Naive B cell (primary cell): ENCODE measurements at regions not wholly inside any gene's neighbourhood (a gene's known extent, or its start where the extent isn't known, plus 50 kb on each side); places are given as distances from the start of the nearest gene placed in this dataset.
A peak's percentile ranks its signal among the peaks of the same experiment; 100 is the strongest.

ENCODE experiments used
- ATAC-seq, 2 donors: fragments of 150-1000 bp; cut with Tn5 transposase; 2 replicates each; pipeline ENCODE4 v1.10.0; 2021; ENCODE audit warnings: low read depth in 2 of 2, mild to moderate bottlenecking in 2 of 2, moderate library complexity in 2 of 2
- DNase-seq: peaks from one replicate; pipeline ENCODE4 v3.0.0; 2022
- H3K27ac Mint-ChIP-seq, 6 donors: one replicate each; pipeline ENCODE4 v1.8.0; 2020 to 2022; ENCODE audit warnings: mild to moderate bottlenecking in 6 of 6, mixed read lengths in 6 of 6, moderate library complexity in 5 of 6, inconsistent platforms in 2 of 6
- H3K27me3 Mint-ChIP-seq, 3 donors: one replicate each; pipeline ENCODE4 v1.8.0; 2021 to 2022; ENCODE audit warnings: mixed read lengths in 3 of 3, mild to moderate bottlenecking in 1 of 3
- H3K36me3 Mint-ChIP-seq, 2 donors: one replicate each; pipeline ENCODE4 v1.8.0; 2020 to 2022; ENCODE audit warnings: mixed read lengths in 2 of 2, inconsistent platforms in 1 of 2, mild to moderate bottlenecking in 1 of 2
- H3K4me1 Mint-ChIP-seq, 3 donors: one replicate each; pipeline ENCODE4 v1.8.0; 2020 to 2022; ENCODE audit warnings: mixed read lengths in 3 of 3, inconsistent platforms in 1 of 3, mild to moderate bottlenecking in 1 of 3, moderate library complexity in 1 of 3
- H3K4me3 Mint-ChIP-seq, 8 donors: one replicate each; pipeline ENCODE4 v1.8.0; 2020 to 2022; ENCODE audit warnings: mild to moderate bottlenecking in 8 of 8, mixed read lengths in 8 of 8, moderate library complexity in 8 of 8, inconsistent platforms in 2 of 8
- H3K9me3 Mint-ChIP-seq, 7 donors: one replicate each; pipeline ENCODE4 v1.8.0; 2020 to 2022; ENCODE audit warnings: mixed read lengths in 7 of 7, mild to moderate bottlenecking in 5 of 7, inconsistent platforms in 2 of 7, moderate library complexity in 1 of 7

DNA sequence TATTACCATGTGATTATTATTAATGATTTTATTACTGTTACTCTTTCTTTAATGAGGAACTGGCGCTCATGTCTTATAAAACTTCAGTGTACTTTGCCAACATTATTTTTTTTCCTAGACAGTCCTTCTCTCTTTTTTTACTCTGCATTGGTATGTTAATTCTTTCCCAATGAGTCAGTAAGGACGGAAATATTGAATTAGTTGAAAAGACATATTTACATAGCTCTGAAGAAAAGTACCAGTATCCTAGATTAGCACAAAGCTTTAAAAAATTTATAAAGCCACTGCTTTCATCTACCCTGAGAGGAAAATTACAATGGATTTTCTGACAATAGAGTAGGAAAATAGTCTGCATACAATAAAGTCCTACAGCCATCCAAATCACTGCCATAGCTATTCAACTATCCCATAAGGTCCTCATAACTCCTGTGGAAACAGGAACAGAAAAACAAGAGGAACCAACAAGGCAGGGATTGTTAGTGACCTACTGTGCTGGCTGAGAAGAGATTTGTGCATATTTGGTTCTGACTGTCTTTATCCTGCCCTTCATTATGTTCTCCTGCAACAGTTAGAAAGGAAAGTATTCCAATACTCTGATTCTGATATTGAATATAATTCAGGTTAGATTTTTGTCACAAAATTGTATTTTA, 314.4 kb downstream of the AASDHPPT start:
- no peaks in the 10 kb centered on the region for H3K36me3 Mint-ChIP-seq
- no peaks in the 10 kb centered on the region for H3K4me1 Mint-ChIP-seq
- H3K27me3 Mint-ChIP-seq, result no peaks in the 10 kb centered on the region
- no peak overlapping the region for H3K4me3 Mint-ChIP-seq
- ATAC-seq (no peak), DNase-seq (no peak)
- no peak overlapping the region for H3K27ac Mint-ChIP-seq
- peaks cover 9 to 16% (median 11%) of the 10 kb centered on the region in 7 donors for H3K9me3 Mint-ChIP-seq

DNA sequence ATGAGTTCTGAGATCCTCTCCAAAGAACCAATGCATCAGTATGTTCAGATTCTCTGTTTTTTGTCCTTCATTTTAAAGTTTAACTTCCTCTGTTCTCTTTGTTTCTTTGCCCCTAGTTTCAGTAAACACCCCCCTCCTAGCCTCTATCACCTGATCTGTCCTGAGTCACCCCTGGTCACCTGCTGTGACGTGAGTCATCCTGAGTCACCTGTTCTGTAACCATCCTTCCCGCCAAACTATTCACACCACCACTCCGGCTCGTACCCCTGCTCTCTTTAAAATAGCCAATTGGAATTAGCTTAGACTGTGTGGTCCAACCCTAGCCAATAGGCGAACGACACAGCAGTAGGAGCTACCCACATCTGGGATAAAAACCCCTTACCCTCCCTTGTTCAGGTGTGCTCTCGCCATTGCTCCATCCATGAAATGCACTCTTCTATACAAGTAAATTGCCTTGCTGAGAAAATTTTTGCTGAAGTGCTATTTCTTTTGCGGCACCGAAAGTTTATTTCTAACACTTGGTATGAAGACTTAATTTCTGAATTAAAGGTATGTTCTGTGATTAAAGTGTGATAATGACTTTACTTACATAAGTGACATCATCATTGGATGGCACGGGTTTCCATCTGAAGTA, 318.4 kb downstream of the AASDHPPT start:
- ATAC-seq (no peak), DNase-seq (no peak)
- H3K9me3 Mint-ChIP-seq, result peaks cover 2 to 16% (median 9%) of the 10 kb centered on the region in 7 donors
- no peak overlapping the region for H3K4me3 Mint-ChIP-seq
- no peaks in the 10 kb centered on the region for H3K4me1 Mint-ChIP-seq
- no peak overlapping the region for H3K27ac Mint-ChIP-seq
- H3K36me3 Mint-ChIP-seq, result no peaks in the 10 kb centered on the region
- no peaks in the 10 kb centered on the region for H3K27me3 Mint-ChIP-seq

DNA sequence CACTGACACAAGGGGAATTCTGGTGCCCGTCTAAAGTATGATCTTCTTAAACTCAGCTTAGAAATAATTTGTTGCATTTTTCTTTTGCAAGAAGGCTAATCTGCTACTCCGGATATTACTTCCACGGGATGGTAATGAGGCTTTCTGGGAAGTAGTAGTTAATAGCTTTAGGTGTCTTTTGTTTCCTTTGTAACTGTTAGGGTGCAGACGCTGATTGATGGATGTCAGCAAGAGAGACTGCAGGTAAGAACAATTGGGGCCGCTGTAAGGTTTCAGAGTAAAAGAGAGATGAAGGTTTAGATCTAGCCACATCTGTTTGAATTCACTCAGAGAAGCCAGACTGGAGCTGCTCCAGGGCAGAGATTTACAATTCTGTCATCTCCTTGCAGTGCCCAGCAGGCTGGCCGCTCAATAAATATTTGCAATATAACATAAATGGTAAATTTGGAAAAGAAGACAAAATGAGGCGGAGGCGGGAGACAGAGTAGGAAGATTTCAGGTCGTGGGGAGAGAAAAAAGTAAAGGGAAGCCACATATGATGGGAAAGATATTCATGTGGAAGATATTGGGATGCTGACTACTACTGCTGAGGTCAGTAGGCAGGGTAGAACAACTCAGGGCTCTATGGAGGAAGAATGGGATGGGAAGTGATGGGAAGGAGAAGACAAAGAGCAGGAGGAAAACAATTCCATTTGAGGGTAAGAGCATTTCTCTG, 320.5 kb downstream of the AASDHPPT start:
- Mint-ChIP-seq H3K27me3 (no peaks in the 10 kb centered on the region), H3K9me3 (peaks cover 2 to 13% (median 9%) of the 10 kb centered on the region in 7 donors)
- ATAC-seq, result no peak

DNA sequence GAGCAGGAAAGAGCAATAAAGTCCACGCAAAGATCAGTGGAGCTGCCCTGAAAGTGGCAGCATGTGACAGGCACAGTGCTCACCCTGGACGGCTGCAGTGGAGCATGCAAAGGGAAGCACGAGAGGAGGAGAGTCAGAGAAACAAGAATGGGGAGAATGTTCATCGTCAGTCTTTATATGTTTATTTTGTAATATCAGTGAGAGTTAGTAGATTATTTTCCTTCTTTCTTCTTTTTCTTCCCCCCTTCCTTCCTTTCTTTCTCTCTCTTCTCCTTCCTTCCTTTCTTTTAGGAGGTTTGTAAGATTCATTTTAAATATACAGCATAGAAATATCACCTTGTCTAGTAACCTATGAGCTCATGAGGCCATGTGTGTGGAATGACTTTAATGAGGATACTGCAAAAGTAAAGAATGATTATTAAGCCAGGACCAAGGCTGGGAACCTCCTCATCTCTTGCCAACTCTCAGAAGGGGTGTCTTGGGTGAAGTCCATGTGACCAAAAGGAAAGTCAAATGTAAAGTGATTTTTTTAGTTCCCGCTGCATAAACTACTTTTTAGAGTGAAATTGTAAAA, 321.1 kb downstream of the AASDHPPT start:
- no peaks in the 10 kb centered on the region for H3K27me3 Mint-ChIP-seq
- no peak for DNase-seq
- no peak overlapping the region for H3K4me3 Mint-ChIP-seq
- no peaks in the 10 kb centered on the region for H3K36me3 Mint-ChIP-seq
- peaks cover 2 to 13% (median 9%) of the 10 kb centered on the region in 7 donors for H3K9me3 Mint-ChIP-seq
- H3K4me1 Mint-ChIP-seq, result no peaks in the 10 kb centered on the region
- ATAC-seq, result no peak
- H3K27ac Mint-ChIP-seq, result no peak overlapping the region

More for the DNA sequence above, 320.5 kb downstream of the AASDHPPT start:
- Mint-ChIP-seq H3K4me1 (no peaks in the 10 kb centered on the region), H3K36me3 (no peaks in the 10 kb centered on the region), H3K4me3 (no peak overlapping the region), H3K27ac (no peak overlapping the region)
- DNase-seq, result no peak

DNA sequence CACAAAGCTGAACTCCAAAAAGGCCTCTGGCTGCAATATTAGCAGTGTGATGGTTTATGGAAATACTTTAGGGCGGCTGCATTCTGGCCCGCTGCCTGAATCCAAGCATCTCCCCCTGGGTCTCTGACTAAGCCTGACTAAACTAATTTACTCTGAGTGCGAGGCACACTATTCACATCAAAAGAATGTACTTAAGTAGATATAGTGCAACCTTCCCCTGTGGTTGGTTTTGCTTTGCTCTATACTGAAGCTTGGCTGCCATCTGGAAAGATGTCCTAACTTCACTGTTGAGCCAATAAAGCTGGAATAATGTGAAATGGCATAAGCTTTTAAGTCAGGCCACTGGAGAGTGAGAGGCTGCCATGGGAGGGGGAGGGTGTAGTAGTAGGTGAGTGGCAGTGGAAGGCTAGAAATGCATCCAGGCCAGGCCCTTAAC, 321.6 kb downstream of the AASDHPPT start:
- no peak overlapping the region for H3K27ac Mint-ChIP-seq
- no peak for ATAC-seq
- H3K9me3 Mint-ChIP-seq, result peaks cover 2 to 13% (median 9%) of the 10 kb centered on the region in 7 donors
- H3K36me3 Mint-ChIP-seq, result no peaks in the 10 kb centered on the region
- H3K4me1 Mint-ChIP-seq, result no peaks in the 10 kb centered on the region
- H3K4me3 Mint-ChIP-seq, result no peak overlapping the region
- no peaks in the 10 kb centered on the region for H3K27me3 Mint-ChIP-seq
- DNase-seq, result no peak

DNA sequence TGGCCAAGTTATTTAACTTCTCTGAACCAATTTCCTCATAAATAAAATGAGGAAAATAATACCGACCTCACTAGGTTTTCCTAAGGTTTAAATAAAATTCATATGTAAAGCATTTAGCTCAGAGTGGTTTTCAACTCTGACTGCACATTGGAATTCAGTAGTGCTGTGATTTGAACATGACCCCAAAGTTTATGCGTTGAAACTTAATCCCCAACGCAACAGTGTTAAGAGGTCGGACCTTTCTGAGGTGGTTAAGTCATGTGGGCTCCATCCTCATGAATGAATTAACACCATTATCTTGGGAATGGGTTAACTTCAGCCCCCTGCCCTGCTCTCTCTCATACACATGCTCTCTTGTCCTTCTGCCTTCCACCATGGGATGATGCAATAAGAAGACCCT, 322.2 kb downstream of the AASDHPPT start:
- Mint-ChIP-seq H3K9me3 (peaks cover 2 to 13% (median 8%) of the 10 kb centered on the region in 7 donors), H3K36me3 (no peaks in the 10 kb centered on the region), H3K4me1 (no peaks in the 10 kb centered on the region), H3K27me3 (no peaks in the 10 kb centered on the region), H3K4me3 (peak overlapping the region in 1 of 8 donors; percentile 61), H3K27ac (no peak overlapping the region)
- no peak for ATAC-seq
- DNase-seq, result no peak

DNA sequence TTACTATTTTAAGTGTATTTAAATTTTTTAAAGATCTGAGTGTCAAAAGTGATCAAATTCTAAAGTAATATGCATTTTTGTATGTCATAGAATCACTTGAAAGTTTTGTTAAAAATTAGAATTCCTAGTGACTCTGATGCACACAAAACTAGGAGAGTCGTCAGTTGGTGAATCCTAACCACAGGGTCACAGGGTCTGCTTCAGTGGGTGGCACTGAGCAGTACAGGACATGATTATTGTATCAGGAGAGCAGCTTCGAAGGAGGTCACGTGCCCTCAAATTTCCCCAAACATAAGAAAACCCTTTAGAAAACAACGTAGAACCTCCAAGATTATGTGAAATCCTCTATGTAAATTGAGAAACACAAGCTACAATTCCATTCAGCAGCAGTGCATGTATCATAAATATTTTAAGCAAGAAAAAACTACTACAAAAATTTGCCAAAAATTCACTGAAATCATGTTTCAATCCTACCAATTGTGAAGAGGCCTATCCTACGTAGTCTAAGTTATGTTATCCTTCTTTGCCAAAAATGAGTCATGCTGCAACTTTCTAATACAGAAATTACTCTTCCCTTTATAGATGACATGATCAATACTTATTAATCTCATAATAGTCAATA, 323.6 kb downstream of the AASDHPPT start:
- Mint-ChIP-seq H3K27ac (no peak overlapping the region), H3K9me3 (peaks cover 0 to 8% (median 4%) of the 10 kb centered on the region in 7 donors), H3K4me3 (no peak overlapping the region), H3K27me3 (no peaks in the 10 kb centered on the region), H3K36me3 (no peaks in the 10 kb centered on the region), H3K4me1 (no peaks in the 10 kb centered on the region)
- no peak for DNase-seq
- no peak for ATAC-seq

DNA sequence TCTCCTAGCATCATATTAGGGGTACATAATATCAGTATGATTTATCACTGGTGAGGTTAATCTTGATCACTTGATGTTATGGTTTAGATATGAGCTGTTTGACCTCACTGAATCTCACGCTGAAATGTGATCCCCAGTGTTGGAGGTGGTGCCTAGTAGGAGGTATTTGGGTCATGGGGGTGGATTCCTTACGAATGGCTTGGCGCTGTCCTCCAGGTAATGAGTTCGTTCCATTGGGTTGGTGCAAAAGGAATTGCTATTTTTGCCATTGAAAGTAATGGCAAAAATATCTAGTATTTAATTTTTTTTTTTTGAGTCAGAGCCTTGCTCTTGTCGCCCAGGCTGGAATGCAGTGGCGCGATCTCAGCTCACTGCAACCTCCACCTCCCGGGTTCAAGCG, 326.3 kb downstream of the AASDHPPT start:
- no peak overlapping the region for H3K27ac Mint-ChIP-seq
- peaks cover 0 to 6% (median 2%) of the 10 kb centered on the region in 7 donors for H3K9me3 Mint-ChIP-seq
- no peaks in the 10 kb centered on the region for H3K36me3 Mint-ChIP-seq
- ATAC-seq (no peak), DNase-seq (no peak)
- no peak overlapping the region for H3K4me3 Mint-ChIP-seq
- no peaks in the 10 kb centered on the region for H3K27me3 Mint-ChIP-seq
- no peaks in the 10 kb centered on the region for H3K4me1 Mint-ChIP-seq

DNA sequence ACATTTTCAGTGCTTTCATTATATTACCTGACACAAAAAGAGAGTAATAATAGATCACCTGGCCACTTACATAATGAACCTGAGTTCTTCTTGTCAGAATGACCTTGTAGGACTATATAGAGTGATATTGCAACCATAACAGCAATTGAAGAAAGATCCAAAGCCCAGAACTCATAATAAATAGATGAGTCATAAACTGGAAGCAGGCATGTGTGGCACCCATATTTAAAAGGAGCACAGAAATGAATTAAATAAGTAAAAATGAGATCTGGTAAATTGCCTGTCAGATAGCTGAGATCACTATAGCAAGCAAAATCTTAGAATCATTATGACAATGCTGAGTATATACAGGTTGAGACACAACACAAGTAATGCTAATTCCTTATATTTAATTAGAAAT, 331.8 kb downstream of the AASDHPPT start:
- Mint-ChIP-seq H3K4me3 (no peak overlapping the region), H3K27me3 (no peaks in the 10 kb centered on the region), H3K9me3 (peaks cover 0 to 7% (median 2%) of the 10 kb centered on the region in 7 donors), H3K36me3 (no peaks in the 10 kb centered on the region), H3K4me1 (no peaks in the 10 kb centered on the region), H3K27ac (no peak overlapping the region)
- ATAC-seq (no peak), DNase-seq (no peak)

DNA sequence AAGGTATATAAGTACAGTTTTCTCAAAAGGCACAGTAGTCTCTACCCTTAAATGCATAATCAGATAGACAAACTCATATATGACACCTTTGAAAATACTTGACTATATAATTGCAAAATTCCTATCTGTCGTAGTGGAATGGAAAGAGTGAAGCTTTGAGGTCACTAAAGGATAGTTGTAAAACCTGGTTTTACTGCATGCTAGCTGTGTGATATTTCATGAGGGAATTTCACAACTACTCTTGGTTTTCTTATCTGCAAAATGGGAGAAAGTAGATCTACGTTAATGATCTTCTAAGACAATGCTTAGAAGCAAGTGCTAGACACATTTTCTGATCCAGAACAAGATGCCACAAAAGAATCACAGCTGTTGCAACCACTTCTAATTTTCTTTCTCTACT, 332.2 kb downstream of the AASDHPPT start:
- Mint-ChIP-seq H3K27me3 (no peaks in the 10 kb centered on the region), H3K27ac (no peak overlapping the region), H3K9me3 (peaks cover 0 to 7% (median 2%) of the 10 kb centered on the region in 7 donors), H3K4me3 (no peak overlapping the region), H3K36me3 (no peaks in the 10 kb centered on the region), H3K4me1 (no peaks in the 10 kb centered on the region)
- no peak for ATAC-seq
- no peak for DNase-seq

DNA sequence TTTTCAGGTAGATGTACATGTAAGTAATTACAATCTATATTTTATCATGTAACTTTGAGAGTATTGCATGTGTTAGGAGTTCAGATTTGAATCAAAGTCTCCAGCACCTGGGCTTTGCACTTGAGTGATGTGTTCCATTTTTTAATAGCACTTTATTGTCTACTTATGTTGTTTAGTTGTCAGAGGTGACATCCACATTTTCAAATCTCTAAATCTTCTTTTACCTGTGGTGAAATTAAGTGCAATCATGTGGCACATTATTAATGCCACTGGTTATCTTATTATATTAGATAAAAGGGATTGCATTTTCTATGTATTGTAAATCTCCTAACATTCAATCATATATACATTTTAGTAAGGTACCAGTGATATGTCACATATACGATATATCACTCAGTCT, 333.4 kb downstream of the AASDHPPT start:
- Mint-ChIP-seq H3K36me3 (no peaks in the 10 kb centered on the region), H3K27ac (no peak overlapping the region), H3K4me3 (no peak overlapping the region), H3K4me1 (no peaks in the 10 kb centered on the region), H3K9me3 (peaks cover 0 to 8% (median 0%) of the 10 kb centered on the region in 7 donors), H3K27me3 (no peaks in the 10 kb centered on the region)
- no peak for ATAC-seq
- no peak for DNase-seq

DNA sequence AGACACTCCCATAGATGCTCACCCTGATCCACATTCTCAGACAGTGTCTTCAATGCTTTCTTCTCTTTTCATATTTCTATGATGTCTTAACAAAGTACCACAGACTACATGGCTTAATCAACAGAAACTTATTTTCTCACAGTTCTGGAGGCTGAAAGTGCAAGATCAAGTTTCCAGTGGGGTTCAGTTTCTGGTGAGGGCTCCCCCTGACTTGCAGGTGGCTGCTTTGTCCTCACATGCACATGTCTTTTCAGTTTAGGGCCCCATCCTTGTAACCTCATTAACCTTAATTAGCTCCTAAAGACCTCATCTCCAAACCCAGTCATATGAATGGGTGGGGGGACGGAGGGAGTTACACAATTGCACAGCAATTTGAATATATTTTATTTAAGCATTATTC, 335.8 kb downstream of the AASDHPPT start:
- Mint-ChIP-seq H3K9me3 (peaks cover 0 to 10% (median 0%) of the 10 kb centered on the region in 7 donors), H3K27me3 (no peaks in the 10 kb centered on the region), H3K27ac (no peak overlapping the region), H3K4me3 (no peak overlapping the region), H3K4me1 (no peaks in the 10 kb centered on the region), H3K36me3 (no peaks in the 10 kb centered on the region)
- DNase-seq (no peak), ATAC-seq (no peak)

DNA sequence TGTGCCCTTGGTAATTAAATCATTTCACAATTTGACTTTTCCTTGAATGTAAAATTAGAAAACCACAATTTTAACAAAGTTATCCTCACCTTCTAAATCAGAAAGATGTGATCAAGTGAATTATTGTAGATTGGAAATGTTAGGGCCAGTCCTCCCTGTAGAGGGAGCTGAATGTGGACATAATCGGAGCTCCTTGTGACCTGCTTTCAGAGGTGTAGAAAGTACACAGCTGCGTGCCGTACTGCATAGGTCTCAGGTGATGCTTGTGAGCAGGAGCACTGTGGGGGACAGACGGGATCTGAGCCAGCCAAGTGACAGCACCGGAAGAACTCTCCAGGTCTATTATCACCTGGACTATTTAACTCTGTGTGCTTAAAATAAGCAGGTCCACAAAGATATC, 338.0 kb downstream of the AASDHPPT start:
- no peaks in the 10 kb centered on the region for H3K4me1 Mint-ChIP-seq
- no peaks in the 10 kb centered on the region for H3K36me3 Mint-ChIP-seq
- peaks cover 0 to 10% (median 0%) of the 10 kb centered on the region in 7 donors for H3K9me3 Mint-ChIP-seq
- H3K27ac Mint-ChIP-seq, result no peak overlapping the region
- DNase-seq (no peak), ATAC-seq (no peak)
- no peak overlapping the region for H3K4me3 Mint-ChIP-seq
- H3K27me3 Mint-ChIP-seq, result no peaks in the 10 kb centered on the region
